GM12801 (cell line): ENCODE measurements at regions not wholly inside any gene's neighbourhood (a gene's known extent, or its start where the extent isn't known, plus 50 kb on each side); places are given as distances from the start of the nearest gene placed in this dataset.

Experiments used
- TF ChIP-seq, protein P1 (sequence below): IDR thresholded peaks from one replicate; pipeline ENCODE4 v1.5.1; 2011; ENCODE audit warnings: control low read depth; ENCODE audit not compliant: insufficient read length; ENCODE audit errors: extremely low read depth

DNA sequence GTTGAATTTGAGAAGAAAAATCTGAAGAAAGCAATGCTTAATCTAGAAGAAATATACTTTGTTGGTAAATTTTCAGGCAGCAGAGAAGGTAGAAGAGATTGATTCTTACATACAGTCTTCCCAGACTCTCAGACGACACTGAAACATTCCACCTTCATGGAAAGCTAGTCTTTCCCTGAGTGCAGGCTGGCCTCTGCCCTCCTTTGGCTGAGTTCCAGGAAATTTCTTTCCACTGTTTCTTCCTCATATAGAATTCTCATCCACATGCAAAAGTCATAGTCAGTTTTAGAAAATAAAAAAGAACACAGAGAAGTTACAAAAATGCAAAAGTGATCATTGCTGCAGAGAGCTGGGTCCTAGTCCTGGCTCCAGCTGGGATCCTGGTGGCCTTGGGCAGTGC lies 142.5 kb upstream of the PRR23C start:
- TF ChIP-seq, protein P1, sequence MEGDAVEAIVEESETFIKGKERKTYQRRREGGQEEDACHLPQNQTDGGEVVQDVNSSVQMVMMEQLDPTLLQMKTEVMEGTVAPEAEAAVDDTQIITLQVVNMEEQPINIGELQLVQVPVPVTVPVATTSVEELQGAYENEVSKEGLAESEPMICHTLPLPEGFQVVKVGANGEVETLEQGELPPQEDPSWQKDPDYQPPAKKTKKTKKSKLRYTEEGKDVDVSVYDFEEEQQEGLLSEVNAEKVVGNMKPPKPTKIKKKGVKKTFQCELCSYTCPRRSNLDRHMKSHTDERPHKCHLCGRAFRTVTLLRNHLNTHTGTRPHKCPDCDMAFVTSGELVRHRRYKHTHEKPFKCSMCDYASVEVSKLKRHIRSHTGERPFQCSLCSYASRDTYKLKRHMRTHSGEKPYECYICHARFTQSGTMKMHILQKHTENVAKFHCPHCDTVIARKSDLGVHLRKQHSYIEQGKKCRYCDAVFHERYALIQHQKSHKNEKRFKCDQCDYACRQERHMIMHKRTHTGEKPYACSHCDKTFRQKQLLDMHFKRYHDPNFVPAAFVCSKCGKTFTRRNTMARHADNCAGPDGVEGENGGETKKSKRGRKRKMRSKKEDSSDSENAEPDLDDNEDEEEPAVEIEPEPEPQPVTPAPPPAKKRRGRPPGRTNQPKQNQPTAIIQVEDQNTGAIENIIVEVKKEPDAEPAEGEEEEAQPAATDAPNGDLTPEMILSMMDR, result no peak

DNA sequence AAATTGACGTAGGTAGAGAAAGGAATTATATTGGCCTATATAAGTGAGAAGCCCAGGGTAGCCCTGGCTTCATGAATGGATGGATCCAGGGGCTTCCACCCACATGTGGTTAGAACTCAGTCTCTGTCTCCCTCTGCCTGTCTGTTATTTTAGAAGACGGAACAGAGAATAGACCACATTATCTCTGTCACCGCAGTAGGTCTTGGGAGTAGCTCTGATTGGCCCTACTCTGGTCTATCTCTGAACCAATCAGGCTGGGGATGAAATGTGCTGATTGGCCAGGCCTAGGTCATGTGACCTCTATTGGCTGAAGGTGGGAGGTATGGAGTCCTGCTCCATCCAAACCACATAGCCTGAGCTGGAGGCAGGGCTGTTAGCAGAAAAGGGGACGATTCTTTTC lies 143.0 kb upstream of the PRR23C start:
- TF ChIP-seq, protein P1, result no peak

DNA sequence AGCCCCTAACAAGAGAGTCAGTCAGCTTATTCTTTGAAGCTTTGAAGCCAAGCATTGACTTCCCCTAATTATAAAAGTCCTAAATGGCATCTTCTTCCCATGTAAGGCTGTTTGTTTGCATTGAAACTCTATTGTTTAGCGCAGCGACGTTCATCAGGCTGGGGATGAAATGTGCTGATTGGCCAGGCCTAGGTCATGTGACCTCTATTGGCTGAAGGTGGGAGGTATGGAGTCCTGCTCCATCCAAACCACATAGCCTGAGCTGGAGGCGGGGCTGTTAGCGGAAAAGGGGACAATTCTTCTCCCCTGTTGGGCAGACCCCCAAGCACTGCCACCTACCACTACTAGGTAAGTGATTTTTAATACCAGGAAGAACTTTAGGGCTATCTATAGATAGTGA lies 145.3 kb upstream of the PRR23C start:
- TF ChIP-seq, protein P1, result no peak

DNA sequence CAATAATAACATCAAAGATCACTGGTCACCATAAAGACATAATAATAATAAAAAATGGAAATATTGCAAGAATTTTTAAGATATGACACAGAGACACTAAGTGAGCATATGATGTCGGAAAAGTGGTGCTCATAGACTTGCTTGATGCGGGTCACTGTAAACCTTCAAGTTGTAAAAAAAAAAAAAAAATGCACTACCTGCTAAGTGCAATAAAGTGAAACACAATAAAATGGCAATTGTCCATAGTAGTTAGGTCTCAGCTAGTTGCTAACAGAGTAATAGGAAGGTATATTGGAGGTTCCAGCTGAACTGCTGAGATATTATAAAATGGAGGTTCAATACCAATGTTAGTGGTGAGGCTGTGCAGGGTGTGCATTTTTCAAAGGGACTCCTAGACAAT lies 146.6 kb upstream of the MRPS22 start:
- TF ChIP-seq, protein P1, result no peak

DNA sequence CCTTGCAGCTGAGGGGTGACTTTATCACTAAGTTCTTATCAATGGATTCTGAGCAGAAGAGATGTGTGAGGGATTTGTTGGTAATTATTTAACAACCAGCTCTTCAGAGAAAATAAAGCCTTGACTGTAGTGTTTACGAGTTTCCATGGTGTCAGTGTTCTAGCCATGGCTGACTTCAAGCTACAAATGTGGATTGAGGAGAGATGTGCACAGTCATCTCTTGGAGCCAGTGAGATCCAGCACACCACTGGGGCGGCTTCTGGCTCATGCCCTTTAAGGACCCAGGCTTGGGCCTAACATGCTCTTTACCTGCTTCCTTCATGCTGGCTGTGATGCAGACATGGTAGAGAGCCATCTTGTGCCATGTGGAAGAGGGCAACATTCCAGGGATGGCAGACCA lies 145.6 kb upstream of the MRPS22 start:
- TF ChIP-seq, protein P1, result no peak

DNA sequence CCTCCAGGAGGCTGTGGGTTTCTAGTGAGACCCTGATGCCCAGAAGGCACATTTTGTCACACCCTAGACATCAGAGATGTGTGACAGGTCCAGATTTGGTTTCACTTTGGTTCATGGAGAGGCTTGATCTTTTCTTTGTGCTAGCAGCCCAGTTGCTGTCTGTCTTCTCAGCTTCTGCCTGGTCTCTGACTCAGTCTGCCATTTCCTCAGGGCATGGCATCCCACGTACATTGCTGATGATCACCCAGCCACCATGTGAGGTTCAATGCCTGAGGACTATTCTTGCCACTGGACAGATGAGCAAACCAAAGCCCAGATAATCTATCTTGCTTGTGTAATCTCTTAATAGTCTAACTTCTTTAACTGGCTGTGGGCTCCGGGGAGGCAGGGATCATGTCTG lies 144.9 kb upstream of the MRPS22 start:
- TF ChIP-seq, protein P1, result no peak

DNA sequence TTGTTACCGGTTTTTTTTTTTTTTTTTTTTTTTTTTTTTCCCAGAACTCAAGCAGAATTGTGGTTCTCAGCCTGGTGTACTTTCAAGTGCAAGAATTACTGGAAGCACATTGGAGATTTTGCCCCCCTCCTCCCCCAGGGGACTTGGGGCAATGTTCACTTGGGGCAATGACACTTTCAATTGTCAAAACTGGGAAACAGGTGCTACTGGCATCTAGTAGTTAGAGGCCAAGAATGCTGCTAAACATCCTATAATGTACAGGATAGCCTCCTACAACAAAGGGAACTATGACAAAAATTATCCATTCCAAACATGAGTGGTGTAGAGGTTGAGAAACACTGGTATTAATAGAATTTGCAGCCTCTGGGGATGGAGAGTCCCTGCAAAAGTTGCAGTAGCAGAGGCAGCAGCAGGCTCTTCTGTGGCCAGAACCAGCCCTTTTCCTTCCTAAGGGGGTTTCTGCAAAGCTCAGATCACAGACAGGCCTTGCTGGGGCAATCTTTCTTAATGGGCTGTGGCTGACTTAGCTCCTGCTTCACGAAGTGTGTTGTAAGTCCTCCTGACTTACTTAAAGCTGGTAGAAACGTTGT lies 144.3 kb upstream of the MRPS22 start:
- TF ChIP-seq, protein P1, result no peak
